ENCODE measurements at regions not wholly inside any gene's neighbourhood (a gene's known extent, or its start where the extent isn't known, plus 50 kb on each side); places are given as distances from the start of the nearest gene placed in this dataset.

DNA sequence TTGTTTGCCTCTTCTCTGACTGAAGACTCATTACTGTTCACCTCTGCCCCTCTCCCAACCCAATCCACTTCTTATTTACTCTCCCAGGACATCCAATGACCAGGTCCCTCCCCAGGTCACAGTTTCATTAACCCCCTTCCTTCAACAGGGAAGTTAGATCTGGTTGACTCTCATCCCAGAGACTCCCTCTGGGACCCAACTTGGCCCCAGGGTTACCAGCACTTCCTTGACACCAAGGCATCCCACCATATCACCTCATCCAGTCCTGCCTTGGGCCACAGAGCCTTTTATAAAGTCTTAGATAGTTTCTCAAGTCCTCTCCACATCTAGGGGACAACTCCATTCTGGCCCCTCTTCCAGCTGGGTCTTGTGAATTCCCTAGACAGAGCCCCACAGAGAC is 470.6 kb upstream of the TSHZ3 start:
- Mint-ChIP-seq H3K27ac (no peak overlapping the region), H3K4me1 (ENCODE audit: low read depth) (no peaks in the 10 kb centered on the region), H3K36me3 (ENCODE audit: low read depth) (no peaks in the 10 kb centered on the region), H3K27me3 (no peaks in the 10 kb centered on the region), H3K9me3 (no peaks in the 10 kb centered on the region), H3K4me3 (no peak overlapping the region)
- DNase-seq: no peak

DNA sequence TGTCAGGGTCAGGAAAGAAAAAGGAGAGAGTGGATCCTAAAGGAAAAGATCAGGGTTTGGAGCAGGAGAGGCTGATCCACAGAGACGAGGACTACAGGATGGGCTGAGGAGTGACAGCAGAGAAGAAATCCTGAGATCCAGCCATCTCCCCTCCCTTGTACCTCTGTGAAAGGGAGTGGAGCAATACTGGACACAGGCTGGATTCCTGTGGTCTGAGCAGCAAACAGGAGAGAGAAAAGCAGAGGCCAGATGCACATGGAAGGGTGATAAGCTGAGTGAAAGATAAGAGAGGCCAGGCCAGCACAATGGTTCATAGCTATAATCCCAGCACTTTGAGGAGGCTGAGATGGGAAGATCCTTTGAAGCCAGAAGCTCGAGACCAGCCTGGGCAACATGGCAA is 472.1 kb upstream of the TSHZ3 start:
- no peaks in the 10 kb centered on the region for H3K4me1 Mint-ChIP-seq (ENCODE audit: low read depth)
- peaks cover 5% of the 10 kb centered on the region for H3K9me3 Mint-ChIP-seq
- no peaks in the 10 kb centered on the region for H3K27me3 Mint-ChIP-seq
- DNase-seq: no peak
- H3K36me3 Mint-ChIP-seq (ENCODE audit: low read depth): no peaks in the 10 kb centered on the region
- no peak overlapping the region for H3K4me3 Mint-ChIP-seq
- no peak overlapping the region for H3K27ac Mint-ChIP-seq

DNA sequence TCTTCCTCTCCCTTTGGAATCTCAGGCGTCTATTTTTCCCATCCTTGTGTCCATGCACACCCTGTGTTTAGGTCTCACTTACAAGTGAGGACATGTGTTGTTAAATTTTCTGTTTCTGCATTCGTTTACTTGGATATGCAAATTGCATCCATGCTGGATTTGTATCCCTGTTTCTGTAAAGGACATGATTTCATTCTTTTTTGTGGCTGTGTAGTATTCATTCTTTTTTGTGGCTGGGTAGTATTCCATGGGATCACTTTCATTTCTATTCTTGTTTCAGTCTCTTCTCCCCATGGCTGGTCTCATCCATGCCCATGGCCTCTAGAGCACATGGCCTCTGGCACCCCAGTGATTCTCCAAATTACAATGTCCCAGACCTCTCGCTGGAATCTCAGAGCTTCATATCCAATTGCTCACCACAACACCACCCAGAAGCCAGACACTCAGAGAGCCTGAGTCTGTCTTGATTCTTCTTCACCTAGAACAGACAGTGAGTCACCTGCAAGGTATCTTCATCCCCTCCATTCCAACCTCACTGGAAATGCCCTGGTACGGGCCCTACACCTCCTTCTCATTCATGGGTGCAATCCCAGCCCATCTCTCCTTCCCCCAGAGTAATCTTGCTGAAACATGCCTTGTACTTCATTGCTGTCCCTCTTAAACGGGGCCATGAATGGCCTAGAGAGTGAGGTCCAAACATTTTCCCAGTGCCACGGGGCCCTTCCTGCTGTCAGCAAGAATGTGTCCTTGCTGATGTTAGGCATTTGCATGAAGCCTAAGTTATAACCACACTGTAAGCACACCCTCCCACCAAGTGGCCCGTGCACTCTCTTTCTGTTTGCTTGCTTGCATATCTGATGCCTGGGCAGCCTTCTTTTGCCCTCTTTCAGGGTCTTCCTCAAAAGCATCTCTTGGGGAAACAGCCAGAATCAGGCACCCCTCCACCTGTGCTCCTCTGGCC is 476.2 kb upstream of the TSHZ3 start:
- no peak for DNase-seq

DNA sequence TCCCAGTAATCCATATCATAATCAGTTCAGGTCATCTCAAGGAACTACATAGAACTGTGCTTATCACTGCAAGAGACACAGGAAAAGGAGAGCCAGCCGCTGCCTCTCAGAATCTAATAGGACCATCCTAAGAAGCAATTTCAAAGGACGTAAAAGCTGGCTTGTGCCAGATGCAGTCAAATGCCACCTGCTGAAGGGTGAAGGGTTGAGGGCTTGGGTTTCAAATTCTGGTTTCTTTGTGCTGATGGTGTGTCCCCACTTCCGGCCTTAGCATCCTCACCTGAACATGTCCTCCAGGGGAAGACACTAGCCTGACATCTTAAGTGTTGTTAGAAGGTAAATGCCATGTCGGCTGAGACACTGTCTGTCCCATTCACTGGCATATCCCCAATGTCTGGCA is 477.1 kb upstream of the TSHZ3 start:
- Mint-ChIP-seq H3K9me3 (peaks cover 5% of the 10 kb centered on the region), H3K4me3 (no peak overlapping the region), H3K27ac (no peak overlapping the region), H3K4me1 (ENCODE audit: low read depth) (no peaks in the 10 kb centered on the region), H3K27me3 (no peaks in the 10 kb centered on the region), H3K36me3 (ENCODE audit: low read depth) (no peaks in the 10 kb centered on the region)
- no peak for DNase-seq

More for the DNA sequence above, 476.2 kb upstream of the TSHZ3 start:
- H3K4me3 Mint-ChIP-seq: no peak overlapping the region
- no peaks in the 10 kb centered on the region for H3K4me1 Mint-ChIP-seq (ENCODE audit: low read depth)
- no peaks in the 10 kb centered on the region for H3K27me3 Mint-ChIP-seq
- no peaks in the 10 kb centered on the region for H3K36me3 Mint-ChIP-seq (ENCODE audit: low read depth)
- H3K27ac Mint-ChIP-seq: no peak overlapping the region
- peaks cover 5% of the 10 kb centered on the region for H3K9me3 Mint-ChIP-seq

DNA sequence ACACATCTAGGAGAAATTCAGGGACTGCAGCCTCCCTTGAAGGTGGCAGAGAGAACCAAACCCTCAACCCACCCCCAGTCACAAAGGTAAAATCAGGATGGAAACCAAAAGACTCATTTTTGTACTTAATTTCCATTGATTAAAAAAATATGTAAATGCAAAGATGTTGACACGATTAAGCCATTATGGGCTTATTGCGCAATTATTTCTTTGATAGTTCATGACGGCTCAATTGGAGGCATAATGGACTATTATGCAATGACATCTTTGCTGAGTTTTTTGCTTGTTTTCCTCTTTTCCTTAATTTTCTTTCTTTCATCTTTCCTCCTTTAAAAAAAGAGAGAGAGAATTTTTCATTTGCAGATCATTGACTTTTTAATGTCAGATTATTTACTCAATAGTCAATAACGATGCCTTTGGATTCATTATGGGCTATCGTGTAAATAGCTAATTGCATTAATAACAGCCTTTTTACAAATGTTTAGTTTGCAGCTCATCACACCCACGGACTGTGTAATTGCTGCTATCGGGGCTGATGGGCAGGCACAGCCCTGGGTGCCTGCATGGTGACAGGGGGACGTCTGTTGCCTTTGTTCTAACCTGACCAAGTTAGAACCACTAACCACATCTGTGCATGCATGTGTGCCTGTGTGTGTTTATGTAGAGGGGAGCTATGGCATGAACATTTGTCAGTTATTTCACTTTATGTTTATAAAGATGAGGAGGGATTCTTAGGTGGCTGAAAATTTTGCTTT is 482.4 kb upstream of the TSHZ3 start:
- Mint-ChIP-seq H3K27me3 (no peaks in the 10 kb centered on the region), H3K4me3 (no peak overlapping the region), H3K9me3 (peaks cover 9% of the 10 kb centered on the region), H3K36me3 (ENCODE audit: low read depth) (no peaks in the 10 kb centered on the region), H3K4me1 (ENCODE audit: low read depth) (no peaks in the 10 kb centered on the region), H3K27ac (no peak overlapping the region)
- DNase-seq: no peak

DNA sequence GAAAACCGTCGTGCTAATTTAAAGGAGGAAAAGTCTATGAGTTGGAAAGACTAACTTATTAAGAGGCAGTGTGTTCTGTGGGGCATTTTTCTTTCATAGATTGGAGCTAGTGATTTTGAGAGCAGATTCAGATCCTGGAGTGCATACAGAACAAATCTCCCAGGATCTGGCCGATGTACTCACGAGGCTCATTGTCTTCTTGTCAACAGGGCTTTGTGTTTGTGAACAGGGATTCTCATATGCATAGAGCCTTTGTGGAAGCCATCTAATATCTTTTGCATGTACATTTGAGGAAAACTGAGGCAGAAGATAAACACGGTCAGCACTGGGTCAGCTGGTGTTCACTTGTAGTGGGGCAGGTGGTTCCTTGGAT is 482.9 kb upstream of the TSHZ3 start:
- Mint-ChIP-seq H3K27ac (no peak overlapping the region), H3K9me3 (peaks cover 9% of the 10 kb centered on the region), H3K4me3 (no peak overlapping the region), H3K36me3 (ENCODE audit: low read depth) (no peaks in the 10 kb centered on the region), H3K4me1 (ENCODE audit: low read depth) (no peaks in the 10 kb centered on the region), H3K27me3 (no peaks in the 10 kb centered on the region)
- no peak for DNase-seq

DNA sequence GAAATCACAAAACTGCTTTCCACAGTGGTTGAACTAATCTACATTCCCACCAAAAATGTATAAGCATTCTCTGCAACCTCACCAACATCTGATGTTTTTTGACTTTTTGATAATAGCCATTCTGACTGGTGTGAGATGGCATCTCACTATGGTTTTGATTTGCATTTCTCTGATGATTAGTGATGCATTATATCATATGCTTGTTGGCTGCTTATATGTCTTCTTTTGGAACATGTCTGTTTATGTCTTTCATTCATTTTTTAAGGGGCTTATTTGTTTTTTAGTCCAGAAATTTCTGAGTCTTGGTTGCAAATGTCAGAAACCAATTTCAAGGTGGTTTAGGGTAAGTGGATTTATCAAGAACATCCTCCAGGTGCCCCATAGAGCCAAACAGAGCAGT is 484.8 kb upstream of the TSHZ3 start:
- no peak for DNase-seq
- no peaks in the 10 kb centered on the region for H3K27me3 Mint-ChIP-seq
- no peaks in the 10 kb centered on the region for H3K4me1 Mint-ChIP-seq (ENCODE audit: low read depth)
- H3K27ac Mint-ChIP-seq: no peak overlapping the region
- no peaks in the 10 kb centered on the region for H3K36me3 Mint-ChIP-seq (ENCODE audit: low read depth)
- H3K4me3 Mint-ChIP-seq: no peak overlapping the region
- H3K9me3 Mint-ChIP-seq: peaks cover 9% of the 10 kb centered on the region

DNA sequence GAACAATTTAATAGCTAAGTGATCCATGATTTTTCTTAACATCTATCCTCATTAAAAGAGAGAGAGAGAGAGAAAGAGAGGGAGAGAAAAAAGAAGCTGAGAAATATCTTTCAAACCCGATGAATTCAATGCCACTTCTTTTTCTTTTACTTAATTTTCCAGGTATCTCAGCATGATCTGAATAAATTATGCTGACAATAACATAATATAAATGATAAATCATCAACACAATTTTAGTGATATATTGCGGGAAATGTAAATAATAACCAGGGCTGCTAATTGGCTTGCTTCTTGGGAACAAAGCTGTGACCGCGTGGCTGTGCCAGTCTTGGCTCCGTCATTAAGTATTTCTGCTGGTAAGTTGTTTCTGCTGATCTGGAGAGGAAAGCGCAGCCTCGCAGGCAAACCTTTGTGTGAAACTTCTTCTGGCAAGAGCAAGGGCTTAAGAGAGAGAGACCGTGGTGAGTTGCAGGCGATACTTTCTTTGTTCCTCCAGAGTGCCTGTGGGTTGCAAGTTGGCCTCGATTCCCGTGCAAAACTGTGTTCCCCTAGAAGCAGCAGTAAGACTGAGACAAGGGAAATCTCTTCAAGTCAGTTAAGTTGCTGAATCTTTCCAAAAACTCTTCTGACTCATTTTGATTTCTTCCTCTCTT is 489.1 kb upstream of the TSHZ3 start:
- DNase-seq: no peak
- H3K27ac Mint-ChIP-seq: no peak overlapping the region
- peaks cover 21% of the 10 kb centered on the region for H3K9me3 Mint-ChIP-seq
- no peaks in the 10 kb centered on the region for H3K27me3 Mint-ChIP-seq
- no peaks in the 10 kb centered on the region for H3K36me3 Mint-ChIP-seq (ENCODE audit: low read depth)
- H3K4me3 Mint-ChIP-seq: no peak overlapping the region
- no peaks in the 10 kb centered on the region for H3K4me1 Mint-ChIP-seq (ENCODE audit: low read depth)

DNA sequence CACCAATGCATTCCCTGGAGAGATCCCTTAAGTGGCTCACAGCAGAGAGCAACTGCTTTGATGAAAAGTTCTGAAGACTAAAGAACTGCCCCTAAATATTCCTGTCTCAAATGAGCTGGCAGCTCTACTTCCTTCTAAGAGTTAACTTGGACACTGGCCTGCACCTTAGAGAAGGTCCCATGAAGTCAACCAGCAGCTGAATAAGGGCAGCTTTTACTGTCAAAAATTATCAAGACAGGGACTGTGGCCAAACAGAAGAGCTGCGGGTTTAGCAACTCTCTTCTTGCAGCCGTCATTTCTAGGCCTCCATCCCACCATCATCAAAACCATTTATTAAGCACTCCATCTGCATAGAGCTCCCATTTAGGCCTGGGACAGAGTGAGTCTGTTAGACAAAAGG is 491.1 kb upstream of the TSHZ3 start:
- Mint-ChIP-seq H3K9me3 (peaks cover 14% of the 10 kb centered on the region), H3K4me1 (ENCODE audit: low read depth) (no peaks in the 10 kb centered on the region), H3K36me3 (ENCODE audit: low read depth) (no peaks in the 10 kb centered on the region), H3K27me3 (no peaks in the 10 kb centered on the region), H3K4me3 (no peak overlapping the region), H3K27ac (no peak overlapping the region)
- no peak for DNase-seq

DNA sequence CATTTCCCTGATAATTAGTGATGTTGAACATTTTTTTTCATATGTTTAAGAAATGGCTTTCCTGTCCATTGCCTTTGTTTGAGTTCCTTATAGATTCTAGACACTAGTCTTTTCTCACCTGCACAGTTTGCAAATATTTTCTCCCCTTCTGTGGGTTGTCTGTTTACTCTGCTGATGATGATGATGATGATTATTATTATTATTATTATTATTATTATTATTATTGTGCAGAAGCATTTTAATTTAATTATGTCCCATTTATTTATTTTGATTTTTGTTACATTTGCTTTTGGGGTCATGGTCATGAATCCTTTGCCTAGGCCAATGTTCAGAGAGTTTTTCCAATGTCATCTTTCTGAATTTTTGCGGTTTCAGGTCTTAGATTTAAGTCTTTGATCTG is 492.5 kb upstream of the TSHZ3 start:
- Mint-ChIP-seq H3K4me3 (no peak overlapping the region), H3K27me3 (no peaks in the 10 kb centered on the region), H3K36me3 (ENCODE audit: low read depth) (no peaks in the 10 kb centered on the region), H3K4me1 (ENCODE audit: low read depth) (no peaks in the 10 kb centered on the region), H3K27ac (no peak overlapping the region), H3K9me3 (peaks cover 14% of the 10 kb centered on the region)
- DNase-seq: no peak

DNA sequence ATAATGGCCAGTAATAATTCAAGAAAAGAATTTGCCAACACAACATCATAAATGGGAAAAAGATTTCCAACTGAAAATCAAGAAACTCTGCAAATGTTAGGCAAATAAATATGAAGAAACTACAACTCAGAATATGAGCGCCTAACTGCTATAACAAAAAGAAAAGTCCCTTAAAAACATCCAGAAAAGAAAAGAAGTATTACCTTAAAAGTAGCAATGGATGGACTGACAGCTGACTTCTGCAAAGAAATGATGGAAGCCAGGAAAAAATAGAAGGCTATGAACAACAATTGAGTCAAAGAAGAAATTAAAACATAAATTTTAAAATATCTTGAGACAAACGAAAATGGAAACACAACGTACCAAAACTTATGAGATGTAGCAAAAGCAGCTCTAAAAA is 482.3 kb upstream of the ZNF507 start:
- DNase-seq: no peak
- Mint-ChIP-seq H3K4me1 (ENCODE audit: low read depth) (no peaks in the 10 kb centered on the region), H3K4me3 (no peak overlapping the region), H3K9me3 (peaks cover 39% of the 10 kb centered on the region), H3K36me3 (ENCODE audit: low read depth) (no peaks in the 10 kb centered on the region), H3K27me3 (no peaks in the 10 kb centered on the region), H3K27ac (no peak overlapping the region)

DNA sequence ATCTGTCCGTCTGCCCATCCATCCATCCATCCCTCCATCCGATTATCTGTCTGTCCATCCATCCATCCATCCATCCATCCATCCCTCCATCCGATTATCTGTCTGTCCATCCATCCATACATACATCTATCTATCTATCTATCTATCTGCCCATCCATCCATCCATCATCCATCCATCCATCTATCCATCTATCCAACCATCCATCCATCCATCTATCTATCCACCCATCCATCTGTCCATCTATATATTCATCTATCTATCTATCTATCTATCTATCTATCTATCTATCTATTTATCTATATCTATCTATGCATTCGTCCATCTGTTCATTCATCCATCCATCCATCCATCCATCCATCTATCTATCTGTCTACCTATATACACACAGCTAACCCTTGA is 471.1 kb upstream of the ZNF507 start:
- H3K9me3 Mint-ChIP-seq: peaks cover 3% of the 10 kb centered on the region
- DNase-seq: no peak
- no peaks in the 10 kb centered on the region for H3K36me3 Mint-ChIP-seq (ENCODE audit: low read depth)
- H3K4me3 Mint-ChIP-seq: no peak overlapping the region
- H3K27me3 Mint-ChIP-seq: peaks cover 2% of the 10 kb centered on the region
- H3K27ac Mint-ChIP-seq: no peak overlapping the region
- no peaks in the 10 kb centered on the region for H3K4me1 Mint-ChIP-seq (ENCODE audit: low read depth)

DNA sequence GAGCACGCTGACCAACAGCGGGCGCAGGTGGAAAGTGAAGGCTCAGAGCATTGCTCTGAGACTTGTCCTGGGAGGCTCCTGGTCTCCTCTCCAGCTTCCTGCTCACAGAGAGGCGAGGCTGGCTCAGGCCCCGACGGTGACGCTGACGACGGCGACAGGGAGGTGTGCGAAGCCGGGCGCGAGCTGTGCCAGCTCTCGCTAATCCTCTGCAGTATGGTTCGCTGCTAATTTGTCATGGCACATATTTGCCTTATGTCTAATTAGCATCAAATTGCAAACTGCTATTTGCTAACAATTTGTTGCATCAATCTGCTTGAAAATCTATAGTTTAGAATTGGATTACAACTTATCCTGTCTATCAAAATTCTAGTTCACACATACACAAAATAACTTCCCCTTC is 469.8 kb upstream of the ZNF507 start:
- H3K9me3 Mint-ChIP-seq: peaks cover 3% of the 10 kb centered on the region
- no peaks in the 10 kb centered on the region for H3K36me3 Mint-ChIP-seq (ENCODE audit: low read depth)
- H3K4me1 Mint-ChIP-seq (ENCODE audit: low read depth): no peaks in the 10 kb centered on the region
- DNase-seq: no peak
- peaks cover 2% of the 10 kb centered on the region for H3K27me3 Mint-ChIP-seq
- no peak overlapping the region for H3K4me3 Mint-ChIP-seq
- H3K27ac Mint-ChIP-seq: no peak overlapping the region

DNA sequence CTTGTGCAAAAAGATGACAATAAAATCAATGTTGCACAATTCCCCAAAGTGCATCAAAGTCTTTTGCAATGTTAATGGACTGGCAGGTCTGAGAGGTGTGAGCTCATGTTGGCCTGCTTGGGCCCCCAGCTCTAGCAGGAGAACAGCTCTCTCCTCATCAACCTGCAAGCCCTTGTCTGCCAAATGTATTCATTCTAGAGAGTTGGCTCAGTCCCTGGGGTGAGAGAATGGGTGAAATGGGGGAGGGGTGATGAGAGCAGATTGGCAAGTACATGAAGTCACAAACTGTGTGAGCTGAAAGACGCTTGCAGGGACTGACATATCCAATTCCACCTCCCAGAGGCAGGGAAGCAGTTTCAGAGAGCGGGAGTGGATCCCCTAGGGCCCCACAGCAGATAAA is 465.1 kb upstream of the ZNF507 start:
- peaks cover 7% of the 10 kb centered on the region for H3K9me3 Mint-ChIP-seq
- no peaks in the 10 kb centered on the region for H3K36me3 Mint-ChIP-seq (ENCODE audit: low read depth)
- no peaks in the 10 kb centered on the region for H3K4me1 Mint-ChIP-seq (ENCODE audit: low read depth)
- no peak for DNase-seq
- H3K27me3 Mint-ChIP-seq: no peaks in the 10 kb centered on the region
- H3K4me3 Mint-ChIP-seq: no peak overlapping the region
- no peak overlapping the region for H3K27ac Mint-ChIP-seq

DNA sequence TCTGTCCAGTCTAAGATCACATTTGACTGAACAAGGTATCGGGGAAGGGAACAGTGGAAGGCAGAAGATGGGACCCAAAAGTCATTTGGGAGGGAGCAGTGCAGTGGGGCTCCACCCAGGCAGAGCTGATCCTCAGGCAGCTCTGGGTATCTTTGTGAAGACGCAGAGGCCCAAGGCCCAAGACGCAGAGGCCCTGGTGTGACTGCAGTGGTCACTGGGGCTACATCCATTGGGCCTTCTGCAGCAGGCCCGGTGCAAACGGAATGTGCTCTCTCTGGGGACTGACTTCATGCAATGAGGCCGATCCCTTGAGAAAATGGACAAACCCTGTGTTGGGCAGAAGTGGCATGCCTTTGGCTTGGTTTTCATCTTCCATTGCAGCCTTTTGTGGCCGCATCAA is 463.4 kb upstream of the ZNF507 start:
- no peak overlapping the region for H3K4me3 Mint-ChIP-seq
- DNase-seq: no peak
- H3K9me3 Mint-ChIP-seq: peaks cover 4% of the 10 kb centered on the region
- no peaks in the 10 kb centered on the region for H3K27me3 Mint-ChIP-seq
- H3K4me1 Mint-ChIP-seq (ENCODE audit: low read depth): no peaks in the 10 kb centered on the region
- no peak overlapping the region for H3K27ac Mint-ChIP-seq
- H3K36me3 Mint-ChIP-seq (ENCODE audit: low read depth): no peaks in the 10 kb centered on the region

Data from activated T-cell treated with anti-CD3 and anti-CD28 coated beads, Interleukin-2, amount 50 U/mL, for 24 hours (primary cell).